ENCODE measurements at regions not wholly inside any gene's neighbourhood (a gene's known extent, or its start where the extent isn't known, plus 50 kb on each side); places are given as distances from the start of the nearest gene placed in this dataset.

- no peak for DNase-seq (ENCODE audit: low read depth in 2 of 2)
These were observed 422.6 kb downstream of the MAN2A1 start for GRCh38 chr5:110112348-110112747.

GRCh38 chr5:110115503-110115902 lies 425.8 kb downstream of the MAN2A1 start:
- no peak for DNase-seq (ENCODE audit: low read depth in 2 of 2)

GRCh38 chr5:110116539-110116938 lies 426.8 kb downstream of the MAN2A1 start:
- DNase-seq (ENCODE audit: low read depth in 2 of 2): no peak

GRCh38 chr5:110134963-110135935 lies 445.5 kb downstream of the MAN2A1 start:
- no peak for DNase-seq (ENCODE audit: low read depth in 2 of 2)

- DNase-seq (ENCODE audit: low read depth in 2 of 2): no peak
These were observed 460.5 kb downstream of the MAN2A1 start for GRCh38 chr5:110150199-110150598.

- no peak for DNase-seq (ENCODE audit: low read depth in 2 of 2)
These were observed 469.5 kb downstream of the MAN2A1 start for GRCh38 chr5:110159202-110159601.

GRCh38 chr5:110161162-110161561 lies 471.4 kb downstream of the MAN2A1 start:
- no peak for DNase-seq (ENCODE audit: low read depth in 2 of 2)

- DNase-seq (ENCODE audit: low read depth in 2 of 2): no peak
These were observed 475.6 kb downstream of the MAN2A1 start for GRCh38 chr5:110165366-110165765.

- DNase-seq (ENCODE audit: low read depth in 2 of 2): no peak
These were observed 477.7 kb downstream of the MAN2A1 start for GRCh38 chr5:110167384-110167783.

GRCh38 chr5:110169461-110169860 lies 479.7 kb downstream of the MAN2A1 start:
- DNase-seq (ENCODE audit: low read depth in 2 of 2): no peak

- DNase-seq (ENCODE audit: low read depth in 2 of 2): no peak
These were observed 488.0 kb downstream of the MAN2A1 start for GRCh38 chr5:110177729-110178128.

GRCh38 chr5:110179321-110179720 lies 489.6 kb downstream of the MAN2A1 start:
- DNase-seq (ENCODE audit: low read depth in 2 of 2): no peak

GRCh38 chr5:110194191-110194590 lies 504.5 kb downstream of the MAN2A1 start:
- no peak for DNase-seq (ENCODE audit: low read depth in 2 of 2)

- no peak for DNase-seq (ENCODE audit: low read depth in 2 of 2)
These were observed 505.6 kb downstream of the MAN2A1 start for GRCh38 chr5:110195288-110195687.

- DNase-seq (ENCODE audit: low read depth in 2 of 2): no peak
These were observed 512.1 kb downstream of the MAN2A1 start for GRCh38 chr5:110201791-110202190.

GRCh38 chr5:110203661-110204060 lies 513.9 kb downstream of the MAN2A1 start:
- no peak for DNase-seq (ENCODE audit: low read depth in 2 of 2)

GRCh38 chr5:110209401-110209800 lies 517.1 kb downstream of the TMEM232 start:
- no peak for DNase-seq (ENCODE audit: low read depth in 2 of 2)

GRCh38 chr5:110218981-110219380 lies 507.5 kb downstream of the TMEM232 start:
- DNase-seq (ENCODE audit: low read depth in 2 of 2): no peak

- DNase-seq (ENCODE audit: low read depth in 2 of 2): no peak
These were observed 506.7 kb downstream of the TMEM232 start for GRCh38 chr5:110219769-110220168.

- DNase-seq (ENCODE audit: low read depth in 2 of 2): no peak
These were observed 505.4 kb downstream of the TMEM232 start for GRCh38 chr5:110221036-110221435.

GRCh38 chr5:110224050-110224449 lies 502.4 kb downstream of the TMEM232 start:
- DNase-seq (ENCODE audit: low read depth in 2 of 2): no peak

GRCh38 chr5:110225949-110226348 lies 500.5 kb downstream of the TMEM232 start:
- no peak for DNase-seq (ENCODE audit: low read depth in 2 of 2)

- DNase-seq (ENCODE audit: low read depth in 2 of 2): no peak
These were observed 486.7 kb downstream of the TMEM232 start for GRCh38 chr5:110239786-110240185.

- DNase-seq (ENCODE audit: low read depth in 2 of 2): no peak
These were observed 483.5 kb downstream of the TMEM232 start for GRCh38 chr5:110242950-110243349.

Measured in stimulated activated CD4-positive, alpha-beta T cell treated with anti-CD3 and anti-CD28 coated beads, Interleukin-1b, Interleukin-23, amount 100 ng/mL, for 4 hours (primary cell).